Activated CD4-positive, alpha-beta T cell treated with anti-CD3 and anti-CD28 coated beads, Interleukin-2, Interleukin-4, amounts not matched to agents 100 ng/mL and 50 ng/mL, durations not matched to agents 16 hours and 8 hours (primary cell): ENCODE measurements at regions not wholly inside any gene's neighbourhood (a gene's known extent, or its start where the extent isn't known, plus 50 kb on each side); places are given as distances from the start of the nearest gene placed in this dataset.
"Not testable (repeated sequence)": the region's sequence is repeated elsewhere in the genome, so short reads cannot be mapped to it uniquely, and the experiment has no call there.

Source experiments
- DNase-seq: peaks from one replicate; pipeline ENCODE4 v3.0.0-alpha.2; 2020; ENCODE audit warnings: low spot score

- no peak for DNase-seq
Observed at GRCh38 chr7:82562716-82563404, 119.3 kb upstream of the CACNA2D1 start.

GRCh38 chr7:82559193-82559805 is 115.7 kb upstream of the CACNA2D1 start:
- no peak for DNase-seq

- no peak for DNase-seq
Observed at GRCh38 chr7:82549616-82550285, 106.2 kb upstream of the CACNA2D1 start.

GRCh38 chr7:82548141-82548688 is 104.6 kb upstream of the CACNA2D1 start:
- DNase-seq: no peak

GRCh38 chr7:82542665-82543064 is 99.1 kb upstream of the CACNA2D1 start:
- DNase-seq: no peak

- no peak for DNase-seq
Observed at GRCh38 chr7:82539969-82540368, 96.4 kb upstream of the CACNA2D1 start.

GRCh38 chr7:82534684-82535083 is 91.1 kb upstream of the CACNA2D1 start:
- no peak for DNase-seq

- DNase-seq: no peak
Observed at GRCh38 chr7:82530361-82530760, 86.8 kb upstream of the CACNA2D1 start.

GRCh38 chr7:82528577-82529310 is 85.2 kb upstream of the CACNA2D1 start:
- DNase-seq: no peak

- no peak for DNase-seq
Observed at GRCh38 chr7:82527851-82528250, 84.3 kb upstream of the CACNA2D1 start.

- DNase-seq: no peak
Observed at GRCh38 chr7:82521906-82522445, 78.4 kb upstream of the CACNA2D1 start.

GRCh38 chr7:82517050-82517449 is 73.5 kb upstream of the CACNA2D1 start:
- no peak for DNase-seq

GRCh38 chr7:82511542-82511941 is 68.0 kb upstream of the CACNA2D1 start:
- no peak for DNase-seq

GRCh38 chr7:82507976-82508677 is 64.5 kb upstream of the CACNA2D1 start:
- DNase-seq: no peak

GRCh38 chr7:82507365-82507975 is 63.9 kb upstream of the CACNA2D1 start:
- no peak for DNase-seq

- no peak for DNase-seq
Observed at GRCh38 chr7:82506702-82507101, 63.1 kb upstream of the CACNA2D1 start.

GRCh38 chr7:82506208-82506607 is 62.6 kb upstream of the CACNA2D1 start:
- no peak for DNase-seq

GRCh38 chr7:82501346-82501745 is 57.8 kb upstream of the CACNA2D1 start:
- DNase-seq: no peak

GRCh38 chr7:82499546-82499945 is 56.0 kb upstream of the CACNA2D1 start:
- DNase-seq: not testable (repeated sequence)

GRCh38 chr7:82494420-82494819 is 50.8 kb upstream of the CACNA2D1 start:
- DNase-seq: no peak
